Middle frontal gyrus (tissue), 1 donor: ENCODE measurements at regions not wholly inside any gene's neighbourhood (a gene's known extent, or its start where the extent isn't known, plus 50 kb on each side); places are given as distances from the start of the nearest gene placed in this dataset.

Experiments used
- DNase-seq: peaks from one replicate; pipeline ENCODE4 v3.0.0-alpha.2; 2015; ENCODE audit warnings: low spot score; ENCODE audit errors: extremely low spot score

DNA sequence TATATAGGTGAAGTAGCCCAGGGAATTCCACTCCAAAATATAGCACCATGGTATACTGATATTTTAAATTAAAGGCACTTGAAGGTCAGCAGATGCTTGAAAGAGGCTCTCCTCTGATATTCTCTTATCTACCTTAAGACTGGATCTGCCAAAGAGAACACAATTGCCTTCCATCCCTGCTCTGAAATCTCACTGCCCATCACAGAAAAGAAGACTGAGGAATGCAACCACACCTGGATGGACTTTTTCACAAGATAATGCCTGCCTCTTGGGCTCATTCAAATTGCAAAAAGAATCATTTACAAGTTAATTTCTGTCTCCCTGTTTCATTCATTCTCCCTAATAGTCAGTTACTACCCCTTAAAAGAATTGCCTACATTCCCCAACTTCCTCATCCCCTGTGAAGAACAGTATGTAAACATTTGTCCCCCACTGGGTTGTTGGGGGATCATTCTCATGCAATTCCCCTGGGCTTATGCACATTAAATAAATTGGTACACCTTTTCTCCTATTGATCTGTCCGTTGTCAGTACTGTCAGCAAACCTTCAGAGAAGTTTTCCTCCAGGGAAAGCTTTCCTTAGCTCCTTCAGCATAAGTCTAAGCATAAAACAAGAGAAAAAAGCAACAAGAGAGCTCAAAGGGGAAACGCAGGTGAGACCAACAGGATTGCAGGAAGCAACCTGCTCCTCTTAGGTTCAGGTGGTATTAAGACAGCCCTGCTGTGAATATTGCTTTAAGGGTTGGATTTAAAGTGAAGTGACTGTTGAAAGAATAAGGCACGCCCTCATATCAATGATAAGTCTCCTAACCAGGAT lies 171.4 kb upstream of the SLC30A5 start:
- DNase-seq: no peak

- DNase-seq: no peak
Observed at GRCh38 chr5:68924481-68925145, 169.2 kb upstream of the SLC30A5 start.

DNA sequence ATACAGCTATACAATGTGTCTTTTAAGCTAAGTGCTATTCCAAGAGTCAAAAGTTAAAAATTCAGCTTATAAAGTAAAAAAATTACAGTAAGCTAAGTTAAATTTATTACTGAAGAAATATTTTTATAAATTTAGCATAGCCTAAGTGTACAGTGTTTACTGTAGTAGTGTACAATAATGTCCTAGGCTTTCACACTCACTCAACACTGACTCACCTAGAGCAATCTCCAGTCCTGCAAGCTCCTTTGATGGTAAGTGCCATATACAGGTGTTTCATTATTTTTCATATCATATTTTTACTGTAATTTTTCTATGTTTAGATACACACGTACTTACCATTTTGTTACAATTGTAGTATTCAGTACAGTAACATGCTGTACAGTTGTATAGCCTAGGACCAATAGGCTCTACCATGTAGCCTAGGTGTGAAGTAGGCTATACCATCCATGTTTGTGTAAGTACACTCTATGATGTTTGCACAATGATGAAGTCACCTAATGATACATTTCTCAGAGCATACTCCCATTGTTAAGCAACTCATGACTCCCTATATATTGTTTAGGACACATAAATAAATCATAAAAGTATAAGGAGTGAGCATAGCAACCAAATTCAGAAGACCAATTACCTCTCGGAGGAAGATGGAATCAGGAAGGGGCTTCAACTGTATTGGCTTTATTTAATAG lies 165.1 kb upstream of the SLC30A5 start:
- no peak for DNase-seq

GRCh38 chr5:68930139-68930538 lies 163.7 kb upstream of the SLC30A5 start:
- no peak for DNase-seq

DNA sequence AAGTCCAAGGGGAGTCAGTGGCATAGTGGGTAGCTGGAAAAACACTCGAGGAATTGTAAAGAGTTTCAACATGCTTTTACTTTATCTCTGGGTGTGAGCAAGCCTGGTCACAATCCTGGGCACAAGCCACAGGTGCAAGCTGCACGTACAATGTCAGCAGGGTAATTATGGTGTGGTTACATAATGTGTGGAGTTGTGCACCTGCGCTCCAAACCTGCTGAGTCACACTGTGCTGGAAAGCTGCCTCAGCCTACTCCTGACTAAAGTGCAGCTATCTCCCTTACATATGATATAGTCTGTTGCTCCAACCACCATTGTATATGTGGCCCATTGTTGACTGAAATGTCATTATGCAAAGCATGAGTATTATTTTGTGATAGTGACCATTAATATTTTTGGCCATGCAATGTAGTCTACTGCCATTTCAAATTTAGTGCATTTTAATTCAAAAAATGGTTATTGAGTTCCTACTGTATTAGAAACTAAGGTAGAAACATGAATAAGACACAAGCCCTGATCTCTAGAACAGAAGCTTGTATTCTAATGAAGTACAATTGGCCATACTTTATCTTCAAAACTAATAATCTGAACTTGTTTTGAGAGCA lies 160.9 kb upstream of the SLC30A5 start:
- no peak for DNase-seq

DNA sequence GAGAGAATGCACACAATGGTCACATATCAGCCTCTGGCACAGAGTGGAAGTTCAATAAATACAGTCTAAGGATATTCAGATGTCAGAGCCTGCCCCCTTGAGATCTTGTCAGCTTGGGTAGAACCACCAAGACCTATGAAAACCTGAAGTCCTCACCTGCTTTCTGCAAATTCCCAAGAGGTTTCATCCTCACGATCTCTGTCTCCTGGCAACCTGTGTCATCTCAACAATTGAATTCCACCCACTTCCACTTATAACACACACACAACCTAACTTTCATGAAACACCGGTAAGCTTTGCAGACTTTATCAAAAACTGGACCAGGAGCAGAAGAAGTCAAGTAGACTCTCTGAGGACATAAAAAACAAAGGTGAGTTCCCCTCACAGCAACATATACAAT lies 151.6 kb upstream of the SLC30A5 start:
- DNase-seq: no peak

- no peak for DNase-seq
Observed at GRCh38 chr5:68946728-68947127, 147.1 kb upstream of the SLC30A5 start.

DNA sequence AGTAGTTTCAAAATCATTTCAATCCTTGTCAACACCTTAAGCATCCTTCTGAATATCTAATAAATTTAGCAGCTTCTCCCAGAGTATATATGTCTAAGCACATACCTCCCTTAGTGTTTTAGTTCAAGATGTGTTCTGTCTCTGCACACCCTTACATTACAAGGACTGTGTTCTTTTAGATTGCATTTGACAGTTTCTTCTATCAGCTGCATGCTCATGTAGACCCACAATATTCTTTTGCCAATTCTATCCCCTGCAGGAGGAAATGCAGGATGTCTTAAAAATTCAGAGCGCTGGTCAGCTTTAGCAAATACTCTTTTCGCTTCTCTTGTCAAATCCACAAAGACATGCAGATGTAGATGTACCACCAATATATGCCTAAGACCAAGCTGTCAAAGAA lies 145.8 kb upstream of the SLC30A5 start:
- DNase-seq: no peak

GRCh38 chr5:68949256-68949655 lies 144.6 kb upstream of the SLC30A5 start:
- no peak for DNase-seq

- no peak for DNase-seq
Observed at GRCh38 chr5:68949711-68950110, 144.1 kb upstream of the SLC30A5 start.

- no peak for DNase-seq
Observed at GRCh38 chr5:68950125-68950524, 143.7 kb upstream of the SLC30A5 start.

- DNase-seq: no peak
Observed at GRCh38 chr5:68950930-68951329, 142.9 kb upstream of the SLC30A5 start.

- no peak for DNase-seq
Observed at GRCh38 chr5:68953231-68953874, 140.5 kb upstream of the SLC30A5 start.

DNA sequence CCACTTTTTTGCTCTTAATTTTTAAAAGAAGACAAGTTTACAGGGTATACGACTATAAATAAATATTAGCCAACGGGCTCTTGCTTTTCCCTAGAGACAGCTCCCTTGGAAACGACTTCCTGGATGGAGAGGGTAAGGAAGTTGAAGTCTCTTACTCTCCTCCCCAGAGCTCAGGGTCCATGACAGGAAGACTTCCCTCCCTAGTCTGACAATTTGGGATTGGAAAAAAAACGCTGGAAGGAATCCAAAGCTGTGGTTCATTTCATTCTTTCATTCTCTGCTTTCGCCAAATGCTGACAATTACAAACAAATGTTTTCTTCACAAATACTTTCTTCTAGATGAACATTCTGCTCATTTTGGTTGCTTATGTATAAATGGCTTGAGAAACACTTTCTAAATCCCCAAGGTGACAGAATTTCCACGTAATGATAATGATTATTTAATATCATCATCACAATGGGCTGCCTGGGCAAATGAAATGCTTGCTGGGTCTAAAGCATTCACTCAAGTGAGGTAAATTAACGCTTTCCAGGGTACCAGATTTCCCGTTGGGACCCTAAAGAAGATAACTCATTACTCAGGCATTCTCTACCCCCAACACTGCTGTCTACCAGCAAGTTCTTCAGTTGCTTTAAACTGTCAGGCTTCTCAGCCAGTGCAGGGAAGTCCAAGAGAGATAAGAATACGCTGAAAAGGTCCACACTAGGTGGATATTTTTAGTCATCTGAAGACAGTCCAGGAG lies 139.8 kb upstream of the SLC30A5 start:
- DNase-seq: no peak

GRCh38 chr5:68954618-68954910 lies 139.2 kb upstream of the SLC30A5 start:
- DNase-seq: no peak

DNA sequence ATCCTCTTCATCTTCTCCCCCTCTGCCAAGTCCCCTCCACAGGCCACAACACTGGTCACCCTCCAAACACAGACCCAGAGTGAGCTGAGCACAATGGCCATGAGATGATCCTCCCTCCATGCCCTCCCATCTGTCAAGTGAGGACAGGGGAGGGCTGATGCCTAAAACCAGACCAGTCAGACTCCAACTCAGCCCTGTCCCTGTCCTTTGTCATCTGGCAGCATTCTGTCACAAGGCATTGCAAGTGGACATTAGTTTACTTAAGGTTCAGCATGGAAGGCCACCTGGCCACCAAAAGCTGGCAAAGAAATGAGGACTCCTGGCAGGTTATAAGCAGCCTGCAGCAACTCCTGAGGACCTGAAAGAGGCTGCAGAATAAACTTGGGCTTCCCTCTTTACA lies 136.2 kb upstream of the SLC30A5 start:
- no peak for DNase-seq

DNA sequence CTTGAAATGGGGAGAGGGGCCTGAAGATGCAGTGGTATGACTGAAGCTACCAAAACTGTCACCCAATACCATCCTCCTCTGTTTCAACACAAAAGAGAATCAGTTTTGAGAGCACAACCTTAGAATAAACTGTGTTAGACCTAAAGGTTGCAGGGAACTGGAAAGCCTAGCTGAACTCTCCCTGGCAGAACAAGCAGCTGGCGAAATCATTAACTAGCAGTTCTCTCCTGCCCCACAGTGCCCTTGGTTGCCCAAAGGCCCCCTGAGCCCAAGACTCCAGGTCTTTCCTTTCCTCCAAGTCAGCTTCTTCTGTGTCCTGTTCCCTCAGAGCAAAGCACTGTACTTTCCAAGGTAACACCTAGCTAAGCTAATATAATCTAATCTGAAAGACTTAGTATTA lies 135.4 kb upstream of the SLC30A5 start:
- no peak for DNase-seq

GRCh38 chr5:68960456-68960855 lies 133.4 kb upstream of the SLC30A5 start:
- no peak for DNase-seq

GRCh38 chr5:68960961-68961360 lies 132.9 kb upstream of the SLC30A5 start:
- no peak for DNase-seq

DNA sequence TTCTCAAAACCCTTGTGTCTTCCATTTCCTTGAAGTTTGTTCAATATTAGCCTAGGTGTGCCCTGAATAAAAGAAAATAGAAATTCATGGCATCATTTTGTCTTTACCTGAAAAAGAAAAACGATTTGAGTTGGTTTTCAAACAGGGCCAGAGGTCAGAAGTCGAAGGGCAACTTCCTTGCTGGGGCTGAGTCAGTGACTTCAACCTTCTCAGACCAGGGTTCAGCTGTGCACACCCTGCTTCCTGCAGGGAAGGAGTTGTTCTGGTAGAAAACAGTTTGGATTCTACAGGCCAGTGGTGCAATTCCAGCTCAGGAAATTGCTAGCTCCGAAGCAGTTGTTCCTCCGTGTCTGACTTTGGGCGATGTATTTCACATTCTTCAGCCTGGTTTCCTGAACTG lies 132.1 kb upstream of the SLC30A5 start:
- DNase-seq: no peak
